ENCODE measurements at regions not wholly inside any gene's neighbourhood (a gene's known extent, or its start where the extent isn't known, plus 50 kb on each side); places are given as distances from the start of the nearest gene placed in this dataset.

- no peak overlapping the region for H3K9ac ChIP-seq (ENCODE audit: low read length)
- TF ChIP-seq EZH2phosphoT487 (IDR thresholded peaks at IDR 0.05; ENCODE audit: low read depth): no peak
- TF ChIP-seq CTCF (IDR thresholded peaks at IDR 0.05; ENCODE audit: low read depth, low read length): no peak
- H3K27ac ChIP-seq (ENCODE audit: low read length): no peak overlapping the region
Observed at GRCh38 chr22:46078241-46079092, 71.9 kb upstream of the PPARA start.

GRCh38 chr22:46079093-46079860, 71.0 kb upstream of the PPARA start:
- H3K27ac ChIP-seq (ENCODE audit: low read length): no peak overlapping the region

More at GRCh38 chr22:46078241-46079092, 71.9 kb upstream of the PPARA start:
- Histone ChIP-seq H4K20me1 (ENCODE audit: insufficient read depth, low read length) (peaks cover 45% of the 10 kb centered on the region), H3K4me2 (ENCODE audit: low read length) (no peak overlapping the region), H3K9me3 (ENCODE audit: insufficient read depth, low read length) (no peaks in the 10 kb centered on the region), H3K36me3 (replicated peaks; ENCODE audit: low read depth, low read length) (peaks cover 7% of the 10 kb centered on the region), H3K4me3 (ENCODE audit: low read length) (no peak overlapping the region), H3K27me3 (ENCODE audit: low read depth, low read length) (no peaks in the 10 kb centered on the region), H3K79me2 (ENCODE audit: low read length) (peaks cover 94% of the 10 kb centered on the region), H2AFZ (ENCODE audit: low read depth, low read length) (no peak overlapping the region), H3K4me1 (ENCODE audit: low read length) (peaks cover 13% of the 10 kb centered on the region)

GRCh38 chr22:46079861-46080821, 70.2 kb upstream of the PPARA start:
- H3K4me3 ChIP-seq (ENCODE audit: low read length): no peak overlapping the region
- H3K9me3 ChIP-seq (ENCODE audit: insufficient read depth, low read length): no peaks in the 10 kb centered on the region
- no peak overlapping the region for H2AFZ ChIP-seq (ENCODE audit: low read depth, low read length)
- peaks cover 4% of the 10 kb centered on the region for H3K36me3 ChIP-seq (replicated peaks; ENCODE audit: low read depth, low read length)
- peaks cover 33% of the 10 kb centered on the region for H4K20me1 ChIP-seq (ENCODE audit: insufficient read depth, low read length)
- no peaks in the 10 kb centered on the region for H3K27me3 ChIP-seq (ENCODE audit: low read depth, low read length)
- peaks cover 94% of the 10 kb centered on the region for H3K79me2 ChIP-seq (ENCODE audit: low read length)
- no peaks in the 10 kb centered on the region for H3K4me1 ChIP-seq (ENCODE audit: low read length)
- no peak overlapping the region for H3K27ac ChIP-seq (ENCODE audit: low read length)
- H3K9ac ChIP-seq (ENCODE audit: low read length): no peak overlapping the region
- no peak overlapping the region for H3K4me2 ChIP-seq (ENCODE audit: low read length)
- no peak for TF ChIP-seq CTCF (IDR thresholded peaks at IDR 0.05; ENCODE audit: low read depth, low read length)
- no peak for TF ChIP-seq EZH2phosphoT487 (IDR thresholded peaks at IDR 0.05; ENCODE audit: low read depth)

More at GRCh38 chr22:46079093-46079860, 71.0 kb upstream of the PPARA start:
- H4K20me1 ChIP-seq (ENCODE audit: insufficient read depth, low read length): peaks cover 39% of the 10 kb centered on the region
- H3K79me2 ChIP-seq (ENCODE audit: low read length): peaks cover 94% of the 10 kb centered on the region
- no peak for TF ChIP-seq CTCF (IDR thresholded peaks at IDR 0.05; ENCODE audit: low read depth, low read length)
- no peak for TF ChIP-seq EZH2phosphoT487 (IDR thresholded peaks at IDR 0.05; ENCODE audit: low read depth)
- H3K27me3 ChIP-seq (ENCODE audit: low read depth, low read length): no peaks in the 10 kb centered on the region
- no peak overlapping the region for H3K9ac ChIP-seq (ENCODE audit: low read length)
- no peak overlapping the region for H3K4me3 ChIP-seq (ENCODE audit: low read length)
- H3K9me3 ChIP-seq (ENCODE audit: insufficient read depth, low read length): no peaks in the 10 kb centered on the region
- no peak overlapping the region for H2AFZ ChIP-seq (ENCODE audit: low read depth, low read length)
- H3K36me3 ChIP-seq (replicated peaks; ENCODE audit: low read depth, low read length): peaks cover 4% of the 10 kb centered on the region
- no peak overlapping the region for H3K4me2 ChIP-seq (ENCODE audit: low read length)
- H3K4me1 ChIP-seq (ENCODE audit: low read length): 0 out of 2 replicates have a peak, but pooled peaks cover 4% of the 10 kb centered on the region
